Prostate gland (tissue), 2 donors: ENCODE measurements at regions not wholly inside any gene's neighbourhood (a gene's known extent, or its start where the extent isn't known, plus 50 kb on each side); places are given as distances from the start of the nearest gene placed in this dataset.

Source experiments
- DNase-seq: peaks from one replicate; pipeline ENCODE4 v3.0.0-alpha.2; 2019; ENCODE audit warnings: low spot score
- H3K27ac ChIP-seq, 2 donors: fragments of 200-600 bp; sonication (generic); 2 replicates each; pipeline ENCODE4 v1.5.1; 2017 to 2019
- H3K27me3 ChIP-seq: fragments of 200-600 bp; sonication (generic); replicated peaks from 2 replicates; pipeline ENCODE4 v1.5.1; 2019; ENCODE audit not compliant: insufficient read depth
- H3K36me3 ChIP-seq, 2 donors: fragments of 200-600 bp; sonication (generic); 1 replicate in 1 of 2; 2 replicates in 1 of 2; pipeline versions ENCODE4 v1.5.1 to v1.8.1; 2017 to 2019
- H3K4me1 ChIP-seq: fragments of 200-600 bp; sonication (generic); replicated peaks from 2 replicates; pipeline ENCODE4 v1.5.1; 2019
- H3K4me3 ChIP-seq, 2 donors: fragments of 200-600 bp; sonication (generic); 2 replicates each; pipeline ENCODE4 v1.5.1; 2017 to 2019
- H3K9me3 ChIP-seq: fragments of 200-600 bp; sonication (generic); 2 replicates; pipeline ENCODE4 v1.5.1; 2017
- POLR2A ChIP-seq: fragments of 450-650 bp; IDR thresholded peaks from one replicate; pipeline ENCODE4 v1.6.1; 2016; ENCODE audit warnings: antibody characterized with exemption, mild to moderate bottlenecking
- POLR2AphosphoS5 ChIP-seq: sonication (generic); formaldehyde crosslinking; IDR thresholded peaks from one replicate; pipeline ENCODE4 v1.6.1; 2017; ENCODE audit warnings: antibody characterized with exemption
- WGBS: methylation state at CpG from one replicate; pipeline ENCODE4 v1.1.5; 2018; 5-methylcytosine and 5-hydroxymethylcytosine counted together
- intact Hi-C: fragments of 100-400 bp; cut with DNase I; formaldehyde crosslinking; loops from one replicate; pipeline ENCODE4 v1.14.2; 2022
- TF ChIP-seq, protein P1 (sequence below), 4 experiments: fragments of 200-600 bp in 2 of 4; fragments of 450-650 bp in 2 of 4; sonication (generic) in 2 of 4; IDR thresholded peaks; 1 replicate in 3 of 4; 2 replicates in 1 of 4; pipeline ENCODE4 v1.5.1; 2016 to 2019; ENCODE audit warnings: antibody characterized with exemption in 4 of 4, mild to moderate bottlenecking in 2 of 4, moderate library complexity in 2 of 4

DNA sequence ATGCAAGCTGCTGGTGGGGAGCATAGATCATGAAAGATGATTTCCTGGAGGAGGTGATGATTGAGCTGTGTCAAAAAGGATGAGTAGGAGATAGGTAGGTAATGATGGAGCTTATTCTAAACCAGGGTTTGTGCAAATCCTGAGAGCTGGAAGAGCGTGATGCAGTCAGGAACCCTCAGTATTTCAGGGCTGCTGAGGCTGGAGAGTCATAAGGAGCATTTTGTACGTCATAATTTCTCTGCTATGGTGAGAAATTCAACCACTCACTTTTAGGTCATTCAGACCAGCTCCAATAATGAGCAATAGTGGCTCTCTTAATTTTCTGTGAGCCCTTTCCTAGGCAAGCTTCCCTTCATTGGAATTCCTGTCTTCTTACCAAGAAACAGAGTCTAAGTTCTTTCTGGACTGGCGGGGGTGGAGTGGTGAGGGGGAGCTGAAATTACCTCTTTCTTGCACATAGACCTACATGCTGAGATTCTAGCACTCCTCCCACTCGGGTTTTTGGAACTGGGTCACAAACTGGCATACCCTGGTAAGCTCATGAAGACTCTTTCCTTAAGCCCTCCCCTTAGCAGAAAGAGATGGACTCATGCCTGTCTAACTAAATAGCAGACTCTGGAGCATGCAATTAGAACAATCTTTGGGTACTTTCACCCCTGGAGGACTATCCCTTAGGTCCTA, 62.2 kb upstream of the MYCBP2 start:
- intact Hi-C loops, result no loop called here
- Histone ChIP-seq H3K4me1 (no peaks in the 10 kb centered on the region), H3K27me3 (no peaks in the 10 kb centered on the region), H3K36me3 (no peaks in the 10 kb centered on the region), H3K27ac (no peak overlapping the region), H3K9me3 (no peaks in the 10 kb centered on the region), H3K4me3 (no peak overlapping the region)
- TF ChIP-seq, protein P1, sequence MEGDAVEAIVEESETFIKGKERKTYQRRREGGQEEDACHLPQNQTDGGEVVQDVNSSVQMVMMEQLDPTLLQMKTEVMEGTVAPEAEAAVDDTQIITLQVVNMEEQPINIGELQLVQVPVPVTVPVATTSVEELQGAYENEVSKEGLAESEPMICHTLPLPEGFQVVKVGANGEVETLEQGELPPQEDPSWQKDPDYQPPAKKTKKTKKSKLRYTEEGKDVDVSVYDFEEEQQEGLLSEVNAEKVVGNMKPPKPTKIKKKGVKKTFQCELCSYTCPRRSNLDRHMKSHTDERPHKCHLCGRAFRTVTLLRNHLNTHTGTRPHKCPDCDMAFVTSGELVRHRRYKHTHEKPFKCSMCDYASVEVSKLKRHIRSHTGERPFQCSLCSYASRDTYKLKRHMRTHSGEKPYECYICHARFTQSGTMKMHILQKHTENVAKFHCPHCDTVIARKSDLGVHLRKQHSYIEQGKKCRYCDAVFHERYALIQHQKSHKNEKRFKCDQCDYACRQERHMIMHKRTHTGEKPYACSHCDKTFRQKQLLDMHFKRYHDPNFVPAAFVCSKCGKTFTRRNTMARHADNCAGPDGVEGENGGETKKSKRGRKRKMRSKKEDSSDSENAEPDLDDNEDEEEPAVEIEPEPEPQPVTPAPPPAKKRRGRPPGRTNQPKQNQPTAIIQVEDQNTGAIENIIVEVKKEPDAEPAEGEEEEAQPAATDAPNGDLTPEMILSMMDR (IDR thresholded peaks at IDR 0.05), result no peak
- no peak for TF ChIP-seq POLR2A
- no peak for TF ChIP-seq POLR2AphosphoS5
- no peak for DNase-seq
- 61% methylated on average over 4 of the region's 4 CpGs for WGBS

DNA sequence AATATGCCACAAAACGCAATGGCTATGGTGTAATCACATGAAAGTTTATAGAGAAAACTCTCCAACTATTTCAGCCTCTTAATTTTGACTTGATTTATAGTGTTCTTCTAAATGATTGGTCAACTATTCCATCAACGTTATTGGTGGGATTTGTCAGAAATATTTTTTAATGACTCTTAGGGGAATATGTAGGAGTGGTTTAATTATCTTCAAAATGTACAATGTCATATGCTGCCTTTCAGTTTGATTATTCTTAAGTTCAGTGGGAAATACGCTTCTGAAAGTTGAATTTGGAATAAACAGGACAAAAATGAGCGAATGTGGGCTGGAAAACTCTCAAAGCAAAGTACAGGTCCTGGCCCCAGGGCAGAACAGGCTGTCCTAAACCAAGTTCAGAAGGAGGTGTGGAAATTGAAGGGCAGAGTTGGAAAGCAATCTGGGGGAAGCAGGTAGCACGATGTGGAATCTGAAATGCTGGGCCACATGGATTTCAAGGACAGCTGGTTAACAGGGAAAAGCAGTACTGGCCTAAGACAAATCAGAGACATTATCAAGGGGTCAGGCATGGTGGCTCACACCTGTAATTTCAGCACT, 60.8 kb upstream of the MYCBP2 start:
- intact Hi-C loops, result no loop called here
- H3K9me3 ChIP-seq, result no peaks in the 10 kb centered on the region
- TF ChIP-seq POLR2AphosphoS5 (no peak), POLR2A (no peak)
- TF ChIP-seq, protein P1 (IDR thresholded peaks at IDR 0.05), result no peak
- 50% methylated on average over 5 of the region's 5 CpGs for WGBS
- no peaks in the 10 kb centered on the region for H3K36me3 ChIP-seq
- no peak overlapping the region for H3K4me3 ChIP-seq
- DNase-seq, result no peak
- no peak overlapping the region for H3K27ac ChIP-seq
- no peaks in the 10 kb centered on the region for H3K27me3 ChIP-seq
- no peaks in the 10 kb centered on the region for H3K4me1 ChIP-seq

DNA sequence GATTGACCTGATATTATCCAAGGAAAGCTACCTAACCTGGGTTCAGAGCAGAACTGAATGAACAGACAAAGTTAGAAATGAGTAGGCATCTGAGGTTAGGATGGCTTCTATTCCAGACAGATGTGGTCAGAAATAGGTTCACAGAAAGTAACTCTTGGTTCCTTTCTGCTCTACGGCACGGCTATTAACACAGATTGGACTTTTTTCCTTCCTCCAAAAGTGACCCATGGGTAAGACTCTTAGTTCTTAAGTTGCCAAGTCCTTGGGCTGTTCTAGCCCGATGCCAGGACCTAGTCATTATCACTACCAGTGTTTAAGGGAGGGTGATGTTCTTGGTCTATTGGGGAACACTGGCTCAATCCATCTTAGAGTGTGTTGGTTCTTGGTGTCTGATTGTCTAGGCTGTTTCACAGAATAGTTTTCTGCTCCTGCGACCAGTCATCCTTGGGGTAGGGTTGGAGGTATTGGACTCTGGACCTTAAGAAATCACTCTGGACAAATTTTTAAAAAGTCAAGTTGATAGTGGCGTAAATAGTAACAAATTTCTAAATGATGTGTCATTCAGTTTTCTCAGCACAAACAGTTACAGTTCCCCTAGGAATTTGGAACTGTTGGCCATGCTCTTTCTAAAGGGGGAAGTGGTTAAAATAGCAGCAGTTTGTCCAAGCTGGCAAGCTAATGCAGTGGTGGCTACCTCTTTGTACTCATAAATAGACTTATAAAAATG, 60.1 kb upstream of the MYCBP2 start:
- Histone ChIP-seq H3K4me1 (no peaks in the 10 kb centered on the region), H3K4me3 (no peak overlapping the region), H3K27me3 (no peaks in the 10 kb centered on the region), H3K27ac (peak overlapping the region in 1 of 2 donors; percentile 31), H3K36me3 (no peaks in the 10 kb centered on the region), H3K9me3 (no peaks in the 10 kb centered on the region)
- DNase-seq, result no peak
- 60% methylated on average over 5 of the region's 5 CpGs for WGBS
- intact Hi-C loops, result no loop called here
- TF ChIP-seq POLR2A (no peak), POLR2AphosphoS5 (peak; percentile 32)

DNA sequence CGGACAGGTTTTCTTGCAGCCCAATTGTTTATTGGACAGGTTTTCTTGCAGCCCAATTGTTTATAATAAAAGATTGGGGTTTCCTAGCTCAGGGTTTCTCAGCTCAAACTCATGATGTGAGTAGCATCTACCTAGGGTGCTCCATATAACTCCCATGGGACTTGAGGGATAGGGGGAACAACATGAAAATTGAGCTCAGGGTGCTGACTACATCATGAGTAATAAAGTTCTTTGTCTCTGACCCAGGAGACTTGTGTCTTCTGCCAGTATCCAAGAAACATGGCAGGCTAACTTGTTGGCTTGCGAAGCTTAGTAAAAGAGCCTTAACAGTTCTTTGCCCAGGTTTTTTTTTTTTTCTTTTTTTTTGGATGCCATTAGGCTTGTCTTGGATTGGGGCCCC, 59.2 kb upstream of the MYCBP2 start:
- Histone ChIP-seq H3K27me3 (no peaks in the 10 kb centered on the region), H3K4me3 (no peak overlapping the region), H3K36me3 (no peaks in the 10 kb centered on the region), H3K27ac (no peak overlapping the region), H3K4me1 (no peaks in the 10 kb centered on the region), H3K9me3 (no peaks in the 10 kb centered on the region)
- DNase-seq, result no peak
- intact Hi-C loops, result no loop called here
- 32% methylated on average over 2 of the region's 2 CpGs for WGBS
- no peak for TF ChIP-seq POLR2A
- TF ChIP-seq, protein P1 (IDR thresholded peaks at IDR 0.05), result no peak
- TF ChIP-seq POLR2AphosphoS5, result no peak

DNA sequence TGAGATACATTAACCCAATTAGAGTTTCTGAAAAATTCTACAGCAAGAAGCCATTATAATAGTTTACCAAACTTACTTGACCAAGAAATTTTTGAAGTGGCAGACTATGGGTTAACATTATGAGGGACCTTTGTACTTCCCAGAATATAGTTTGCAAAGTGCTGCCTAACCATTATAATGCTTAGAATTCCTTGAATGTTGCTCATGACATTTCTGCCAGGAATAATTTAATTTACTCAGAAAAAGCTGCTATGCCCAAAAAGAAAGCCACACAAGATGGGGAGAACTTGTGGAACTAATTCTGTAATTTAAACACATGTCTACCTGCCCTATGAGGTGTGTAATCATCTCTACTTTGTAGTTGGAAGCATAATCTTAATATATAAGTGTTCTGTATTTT, 58.1 kb upstream of the MYCBP2 start:
- no peak for DNase-seq
- intact Hi-C loops, result no loop called here

More for the DNA sequence above, 58.1 kb upstream of the MYCBP2 start:
- Histone ChIP-seq H3K4me3 (no peak overlapping the region), H3K27ac (no peak overlapping the region), H3K9me3 (no peaks in the 10 kb centered on the region), H3K4me1 (no peaks in the 10 kb centered on the region), H3K27me3 (no peaks in the 10 kb centered on the region), H3K36me3 (no peaks in the 10 kb centered on the region)
- TF ChIP-seq POLR2AphosphoS5 (no peak), POLR2A (no peak)
- TF ChIP-seq, protein P1 (IDR thresholded peaks at IDR 0.05), result no peak
